ENCODE measurements at regions not wholly inside any gene's neighbourhood (a gene's known extent, or its start where the extent isn't known, plus 50 kb on each side); places are given as distances from the start of the nearest gene placed in this dataset.

GRCh38 chr3:22587446-22587845 lies 615.7 kb upstream of the UBE2E2 start:
- Histone ChIP-seq H3K27me3 (ENCODE audit: control insufficient read depth, insufficient read depth, low read length) (no peaks in the 10 kb centered on the region), H3K4me3 (ENCODE audit: low read length) (no peak overlapping the region), H3K36me3 (ENCODE audit: control insufficient read depth, insufficient read depth, low read length) (no peaks in the 10 kb centered on the region), H3K9me3 (ENCODE audit: control insufficient read depth, low read depth, low read length) (no peaks in the 10 kb centered on the region), H3K4me1 (ENCODE audit: control insufficient read depth, insufficient read depth, low read length) (no peaks in the 10 kb centered on the region), H3K27ac (ENCODE audit: low read length) (no peak overlapping the region)
- no CpG with 5 or more reads among the region's 7 CpGs for WGBS (ENCODE audit: insufficient coverage, low lambda C conversion rate)
- DNase-seq: no peak

- Histone ChIP-seq H3K4me1 (ENCODE audit: control insufficient read depth, insufficient read depth, low read length) (no peaks in the 10 kb centered on the region), H3K4me3 (ENCODE audit: low read length) (no peak overlapping the region), H3K27ac (ENCODE audit: low read length) (no peak overlapping the region), H3K36me3 (ENCODE audit: control insufficient read depth, insufficient read depth, low read length) (no peaks in the 10 kb centered on the region), H3K27me3 (ENCODE audit: control insufficient read depth, insufficient read depth, low read length) (no peaks in the 10 kb centered on the region), H3K9me3 (ENCODE audit: control insufficient read depth, low read depth, low read length) (no peaks in the 10 kb centered on the region)
- DNase-seq: no peak
- WGBS (ENCODE audit: insufficient coverage, low lambda C conversion rate): 100% methylated on average over 1 of the region's 3 CpGs
Observed at GRCh38 chr3:22593638-22594037, 609.5 kb upstream of the UBE2E2 start.

GRCh38 chr3:22594990-22595389 lies 608.1 kb upstream of the UBE2E2 start:
- H3K27me3 ChIP-seq (ENCODE audit: control insufficient read depth, insufficient read depth, low read length): no peaks in the 10 kb centered on the region

GRCh38 chr3:22606461-22606860 lies 596.7 kb upstream of the UBE2E2 start:
- Histone ChIP-seq H3K27ac (ENCODE audit: low read length) (no peak overlapping the region), H3K4me3 (ENCODE audit: low read length) (no peak overlapping the region), H3K36me3 (ENCODE audit: control insufficient read depth, insufficient read depth, low read length) (no peaks in the 10 kb centered on the region), H3K4me1 (ENCODE audit: control insufficient read depth, insufficient read depth, low read length) (no peaks in the 10 kb centered on the region), H3K27me3 (ENCODE audit: control insufficient read depth, insufficient read depth, low read length) (no peaks in the 10 kb centered on the region), H3K9me3 (ENCODE audit: control insufficient read depth, low read depth, low read length) (no peaks in the 10 kb centered on the region)
- no CpG with 5 or more reads among the region's 5 CpGs for WGBS (ENCODE audit: insufficient coverage, low lambda C conversion rate)
- DNase-seq: no peak

More at GRCh38 chr3:22594990-22595389, 608.1 kb upstream of the UBE2E2 start:
- Histone ChIP-seq H3K36me3 (ENCODE audit: control insufficient read depth, insufficient read depth, low read length) (no peaks in the 10 kb centered on the region), H3K4me3 (ENCODE audit: low read length) (no peak overlapping the region), H3K9me3 (ENCODE audit: control insufficient read depth, low read depth, low read length) (no peaks in the 10 kb centered on the region), H3K27ac (ENCODE audit: low read length) (no peak overlapping the region), H3K4me1 (ENCODE audit: control insufficient read depth, insufficient read depth, low read length) (no peaks in the 10 kb centered on the region)
- DNase-seq: no peak

- H3K36me3 ChIP-seq (ENCODE audit: control insufficient read depth, insufficient read depth, low read length): no peaks in the 10 kb centered on the region
- no peak overlapping the region for H3K27ac ChIP-seq (ENCODE audit: low read length)
- H3K4me1 ChIP-seq (ENCODE audit: control insufficient read depth, insufficient read depth, low read length): no peaks in the 10 kb centered on the region
- H3K9me3 ChIP-seq (ENCODE audit: control insufficient read depth, low read depth, low read length): no peaks in the 10 kb centered on the region
- DNase-seq: no peak
- WGBS (ENCODE audit: insufficient coverage, low lambda C conversion rate): 90% methylated on average over 2 of the region's 3 CpGs
- H3K4me3 ChIP-seq (ENCODE audit: low read length): no peak overlapping the region
- no peaks in the 10 kb centered on the region for H3K27me3 ChIP-seq (ENCODE audit: control insufficient read depth, insufficient read depth, low read length)
Observed at GRCh38 chr3:22606938-22607337, 596.2 kb upstream of the UBE2E2 start.

- 92% methylated on average over 2 of the region's 4 CpGs for WGBS (ENCODE audit: insufficient coverage, low lambda C conversion rate)
- Histone ChIP-seq H3K27ac (ENCODE audit: low read length) (no peak overlapping the region), H3K27me3 (ENCODE audit: control insufficient read depth, insufficient read depth, low read length) (no peaks in the 10 kb centered on the region), H3K9me3 (ENCODE audit: control insufficient read depth, low read depth, low read length) (no peaks in the 10 kb centered on the region), H3K36me3 (ENCODE audit: control insufficient read depth, insufficient read depth, low read length) (no peaks in the 10 kb centered on the region), H3K4me1 (ENCODE audit: control insufficient read depth, insufficient read depth, low read length) (no peaks in the 10 kb centered on the region), H3K4me3 (ENCODE audit: low read length) (no peak overlapping the region)
- no peak for DNase-seq
Observed at GRCh38 chr3:22608093-22608492, 595.0 kb upstream of the UBE2E2 start.

- Histone ChIP-seq H3K9me3 (ENCODE audit: control insufficient read depth, low read depth, low read length) (no peaks in the 10 kb centered on the region), H3K27ac (ENCODE audit: low read length) (no peak overlapping the region), H3K27me3 (ENCODE audit: control insufficient read depth, insufficient read depth, low read length) (no peaks in the 10 kb centered on the region), H3K4me3 (ENCODE audit: low read length) (no peak overlapping the region), H3K4me1 (ENCODE audit: control insufficient read depth, insufficient read depth, low read length) (no peaks in the 10 kb centered on the region), H3K36me3 (ENCODE audit: control insufficient read depth, insufficient read depth, low read length) (no peaks in the 10 kb centered on the region)
- no CpG with 5 or more reads among the region's 2 CpGs for WGBS (ENCODE audit: insufficient coverage, low lambda C conversion rate)
- no peak for DNase-seq
Observed at GRCh38 chr3:22608721-22609120, 594.4 kb upstream of the UBE2E2 start.

GRCh38 chr3:22609139-22609538 lies 594.0 kb upstream of the UBE2E2 start:
- no peaks in the 10 kb centered on the region for H3K4me1 ChIP-seq (ENCODE audit: control insufficient read depth, insufficient read depth, low read length)
- no peak overlapping the region for H3K27ac ChIP-seq (ENCODE audit: low read length)
- H3K4me3 ChIP-seq (ENCODE audit: low read length): no peak overlapping the region
- no peaks in the 10 kb centered on the region for H3K27me3 ChIP-seq (ENCODE audit: control insufficient read depth, insufficient read depth, low read length)
- DNase-seq: no peak
- no peaks in the 10 kb centered on the region for H3K9me3 ChIP-seq (ENCODE audit: control insufficient read depth, low read depth, low read length)
- H3K36me3 ChIP-seq (ENCODE audit: control insufficient read depth, insufficient read depth, low read length): no peaks in the 10 kb centered on the region
- 100% methylated on average over 1 of the region's 1 CpG for WGBS (ENCODE audit: insufficient coverage, low lambda C conversion rate)

- Histone ChIP-seq H3K9me3 (ENCODE audit: control insufficient read depth, low read depth, low read length) (no peaks in the 10 kb centered on the region), H3K4me3 (ENCODE audit: low read length) (no peak overlapping the region), H3K27me3 (ENCODE audit: control insufficient read depth, insufficient read depth, low read length) (no peaks in the 10 kb centered on the region), H3K36me3 (ENCODE audit: control insufficient read depth, insufficient read depth, low read length) (no peaks in the 10 kb centered on the region), H3K4me1 (ENCODE audit: control insufficient read depth, insufficient read depth, low read length) (no peaks in the 10 kb centered on the region), H3K27ac (ENCODE audit: low read length) (no peak overlapping the region)
- no peak for DNase-seq
- WGBS (ENCODE audit: insufficient coverage, low lambda C conversion rate): 67% methylated on average over 1 of the region's 4 CpGs
Observed at GRCh38 chr3:22612927-22613326, 590.2 kb upstream of the UBE2E2 start.

- Histone ChIP-seq H3K27ac (ENCODE audit: low read length) (no peak overlapping the region), H3K27me3 (ENCODE audit: control insufficient read depth, insufficient read depth, low read length) (no peaks in the 10 kb centered on the region), H3K4me3 (ENCODE audit: low read length) (no peak overlapping the region), H3K9me3 (ENCODE audit: control insufficient read depth, low read depth, low read length) (no peaks in the 10 kb centered on the region), H3K36me3 (ENCODE audit: control insufficient read depth, insufficient read depth, low read length) (no peaks in the 10 kb centered on the region), H3K4me1 (ENCODE audit: control insufficient read depth, insufficient read depth, low read length) (no peaks in the 10 kb centered on the region)
- no peak for DNase-seq
- no CpG with 5 or more reads among the region's 2 CpGs for WGBS (ENCODE audit: insufficient coverage, low lambda C conversion rate)
Observed at GRCh38 chr3:22615790-22616189, 587.3 kb upstream of the UBE2E2 start.

- WGBS (ENCODE audit: insufficient coverage, low lambda C conversion rate): 80% methylated on average over 1 of the region's 1 CpG
- H3K27ac ChIP-seq (ENCODE audit: low read length): no peak overlapping the region
- no peak overlapping the region for H3K4me3 ChIP-seq (ENCODE audit: low read length)
- no peaks in the 10 kb centered on the region for H3K36me3 ChIP-seq (ENCODE audit: control insufficient read depth, insufficient read depth, low read length)
- no peaks in the 10 kb centered on the region for H3K9me3 ChIP-seq (ENCODE audit: control insufficient read depth, low read depth, low read length)
- DNase-seq: no peak
- no peaks in the 10 kb centered on the region for H3K4me1 ChIP-seq (ENCODE audit: control insufficient read depth, insufficient read depth, low read length)
- no peaks in the 10 kb centered on the region for H3K27me3 ChIP-seq (ENCODE audit: control insufficient read depth, insufficient read depth, low read length)
Observed at GRCh38 chr3:22617372-22617771, 585.8 kb upstream of the UBE2E2 start.

Measured in large intestine (tissue), 3 donors.